OCI-LY1 (cell line): ENCODE measurements at regions not wholly inside any gene's neighbourhood (a gene's known extent, or its start where the extent isn't known, plus 50 kb on each side); places are given as distances from the start of the nearest gene placed in this dataset.

ENCODE experiments used
- CTCF ChIP-seq: fragments of 200-600 bp; sonication (generic), shearing (Covaris generic); IDR thresholded peaks from 2 replicates; pipeline ENCODE4 v1.5.1; 2017; ENCODE audit warnings: mild to moderate bottlenecking, antibody characterized with exemption, low read length, moderate library complexity, mixed read lengths
- EZH2 ChIP-seq: fragments of 200-600 bp; sonication (generic), shearing (Covaris generic); IDR thresholded peaks from 2 replicates; pipeline ENCODE4 v1.8.0; 2017; ENCODE audit warnings: borderline replicate concordance, mixed run types, mild to moderate bottlenecking, antibody characterized with exemption, low read length, moderate library complexity, mixed read lengths

- TF ChIP-seq CTCF (no peak), EZH2 (no peak)
Observed at GRCh38 chr9:23447166-23447565, 378.9 kb downstream of the ELAVL2 start.
